ENCODE measurements at regions not wholly inside any gene's neighbourhood (a gene's known extent, or its start where the extent isn't known, plus 50 kb on each side); places are given as distances from the start of the nearest gene placed in this dataset.

DNA sequence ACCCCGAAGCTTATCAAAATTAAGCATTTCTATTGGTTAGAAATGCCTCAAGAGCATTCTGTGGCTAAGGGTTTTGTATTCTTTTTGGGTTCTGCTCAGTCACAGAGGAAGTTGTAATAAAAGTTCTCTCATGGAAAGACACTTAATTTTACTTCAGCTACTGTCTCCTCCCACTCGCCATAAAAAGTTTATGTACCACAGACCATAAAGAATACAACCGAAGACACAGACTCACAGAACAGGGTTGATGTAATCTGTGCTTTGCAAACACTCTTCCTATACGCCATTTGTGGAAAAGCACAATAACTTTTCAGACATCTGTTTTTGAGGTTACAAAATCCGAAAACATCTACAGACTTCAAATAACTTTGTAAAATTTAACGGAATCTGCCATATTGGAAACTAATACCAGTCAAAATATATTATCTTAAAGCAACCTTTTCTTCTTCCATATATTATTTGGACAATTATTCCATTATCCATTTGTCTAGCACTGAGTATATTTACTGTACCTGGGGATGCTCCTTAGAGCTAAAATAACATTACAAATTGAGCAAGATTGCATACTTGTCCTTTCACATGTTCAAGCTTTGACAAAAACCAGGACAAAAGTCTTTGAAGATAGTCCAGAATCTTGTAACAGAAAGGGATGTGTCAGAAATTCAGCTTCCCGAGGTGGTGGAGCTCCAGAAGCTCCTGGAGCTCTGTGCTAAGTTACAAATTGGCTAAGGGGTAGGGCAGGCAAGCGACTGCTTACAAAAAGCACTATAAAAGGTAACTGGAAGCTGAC lies 219.0 kb upstream of the MEOX2 start:
- no peak for DNase-seq

DNA sequence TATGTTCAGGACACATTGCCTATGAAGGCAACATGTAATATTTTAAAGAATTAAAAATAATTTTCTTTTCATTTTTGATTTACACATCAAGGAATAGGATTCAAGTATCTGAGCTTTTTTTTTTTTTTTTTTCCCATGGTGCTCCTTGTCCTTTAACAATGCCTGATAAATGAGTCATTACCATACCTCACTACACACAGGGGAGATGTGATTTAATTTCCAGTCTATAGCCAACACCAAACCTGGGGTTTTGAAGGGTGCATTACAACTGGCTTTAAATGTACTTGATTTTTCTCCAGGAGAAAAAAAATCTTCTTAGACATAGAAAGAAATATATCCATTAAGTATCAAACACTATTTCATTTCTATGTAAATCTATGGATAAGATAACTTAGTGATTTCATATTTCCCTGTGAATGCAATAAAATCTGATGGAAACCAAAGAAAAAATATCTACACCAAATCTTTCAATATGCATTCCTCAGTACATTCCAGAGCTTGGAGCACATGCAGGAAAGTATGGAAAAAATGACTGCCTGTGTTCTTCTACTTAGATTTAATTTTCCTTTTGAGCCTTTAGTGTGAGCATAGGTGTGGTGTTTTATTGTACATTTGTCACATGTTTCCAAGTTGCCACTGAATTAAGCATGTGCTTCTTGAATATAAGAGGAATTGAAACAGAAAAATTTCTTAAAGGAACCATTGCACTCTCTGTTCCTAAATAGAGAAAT lies 204.8 kb upstream of the MEOX2 start:
- no peak for DNase-seq

DNA sequence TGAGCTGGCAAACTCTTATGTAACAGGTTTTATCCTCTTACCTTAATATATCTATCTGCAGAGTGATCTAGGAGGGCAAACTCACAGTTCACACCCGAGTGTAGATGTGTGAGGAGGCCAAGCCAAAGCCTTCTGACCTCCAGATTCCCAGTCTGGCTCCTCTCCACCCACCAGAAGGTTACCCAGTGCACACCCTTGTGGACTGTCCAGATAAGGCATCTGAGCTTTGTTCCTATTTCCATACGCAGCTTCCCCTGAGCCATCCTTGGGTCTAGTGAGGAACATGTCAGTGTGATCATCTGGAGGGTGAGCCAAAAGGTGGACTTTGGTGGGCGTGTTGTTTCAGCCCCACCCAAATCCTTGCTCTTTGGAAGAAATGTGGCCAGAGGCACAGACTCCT lies 203.0 kb upstream of the MEOX2 start:
- no peak for DNase-seq

DNA sequence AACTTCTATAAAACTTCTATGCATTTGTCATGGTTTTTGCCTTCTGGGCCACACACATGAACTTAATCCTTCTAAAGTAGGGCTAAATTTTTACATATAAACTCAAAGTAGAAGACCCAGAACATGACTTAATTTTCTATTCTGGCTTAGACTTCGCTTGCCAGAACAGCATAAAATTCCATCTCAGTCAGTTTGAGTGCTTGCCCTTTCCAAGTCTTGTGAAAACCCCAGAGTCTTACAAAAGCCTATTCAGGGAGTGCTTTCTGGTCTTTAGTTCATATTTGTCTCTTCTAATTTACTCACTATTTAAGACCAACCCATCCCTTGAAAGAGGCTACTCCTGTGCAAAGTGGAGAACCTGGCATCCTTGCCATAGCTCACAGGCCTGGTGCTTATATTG lies 201.6 kb upstream of the MEOX2 start:
- DNase-seq: no peak

DNA sequence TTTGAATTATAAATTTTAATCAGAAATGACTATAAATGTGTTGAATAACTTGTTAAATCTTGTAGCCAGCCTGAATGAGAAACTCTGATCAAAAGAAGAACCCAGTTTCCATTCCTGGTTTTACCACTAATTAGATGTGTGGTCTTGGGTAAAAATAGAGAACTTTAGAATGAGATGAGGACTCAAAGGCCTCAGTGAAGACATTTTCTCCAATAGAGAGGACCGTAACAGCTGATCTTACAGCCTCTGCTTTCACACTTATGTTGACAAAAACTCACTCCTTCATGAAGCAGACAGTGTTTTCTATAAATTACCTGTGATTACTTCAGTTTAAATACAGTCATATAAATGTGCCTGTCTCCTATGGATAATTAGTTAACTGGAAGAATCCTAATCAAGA lies 200.1 kb upstream of the MEOX2 start:
- no peak for DNase-seq

DNA sequence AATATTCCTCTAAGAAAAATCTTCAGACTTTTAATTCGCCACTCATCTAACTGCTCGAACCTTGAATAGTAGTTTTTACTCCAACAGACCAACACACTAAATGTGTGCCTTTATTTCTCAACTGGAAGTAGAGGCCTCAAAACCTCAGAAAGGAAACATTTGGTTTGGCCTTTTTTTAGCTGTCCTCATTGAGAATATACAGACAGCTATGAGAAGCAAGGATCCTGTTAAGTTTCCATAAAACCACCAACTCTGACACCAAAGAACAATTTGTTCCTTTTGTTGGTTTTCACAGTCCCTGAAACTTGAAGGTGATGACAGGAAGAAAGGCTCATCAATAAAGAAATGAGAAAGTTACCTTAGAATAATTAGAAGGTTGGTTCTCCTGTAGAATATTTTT lies 199.2 kb upstream of the MEOX2 start:
- no peak for DNase-seq

DNA sequence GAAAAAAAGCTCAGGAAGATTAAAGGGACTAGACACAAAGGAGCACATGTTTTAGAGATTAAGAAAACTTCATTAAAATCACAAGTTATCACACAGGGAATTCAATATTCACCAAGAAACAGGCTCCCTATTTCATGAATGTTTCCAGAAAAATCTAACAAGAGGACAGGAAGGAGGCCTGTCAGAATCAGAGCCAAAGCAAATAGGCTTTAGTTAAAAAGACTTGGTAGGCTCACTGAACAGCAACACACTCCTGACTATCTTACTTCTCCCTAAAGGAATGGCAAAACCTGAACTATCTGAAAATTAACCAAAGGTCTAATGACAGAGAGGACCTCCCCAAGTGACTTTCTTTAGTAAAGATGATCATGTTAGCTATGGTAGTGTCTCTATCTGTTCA lies 188.3 kb upstream of the MEOX2 start:
- DNase-seq: no peak

DNA sequence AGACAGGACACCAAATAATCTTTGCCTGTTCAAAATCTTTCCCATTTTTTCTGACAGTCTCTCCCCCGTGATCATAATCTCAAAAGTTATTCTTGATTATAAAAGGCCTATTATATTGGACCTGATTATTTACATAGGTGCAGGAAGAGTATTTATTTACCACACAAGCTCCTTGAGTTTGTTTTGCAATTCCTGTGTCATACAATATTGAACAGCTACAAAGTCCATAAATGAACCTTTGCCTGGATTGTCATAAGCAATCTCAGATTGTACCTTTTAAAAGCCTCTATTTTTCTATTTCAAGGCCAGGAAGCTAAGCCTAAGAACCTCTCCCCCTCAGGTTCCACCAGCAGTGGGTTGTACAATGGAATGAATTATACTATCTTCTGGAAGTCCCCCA lies 183.9 kb upstream of the MEOX2 start:
- no peak for DNase-seq

DNA sequence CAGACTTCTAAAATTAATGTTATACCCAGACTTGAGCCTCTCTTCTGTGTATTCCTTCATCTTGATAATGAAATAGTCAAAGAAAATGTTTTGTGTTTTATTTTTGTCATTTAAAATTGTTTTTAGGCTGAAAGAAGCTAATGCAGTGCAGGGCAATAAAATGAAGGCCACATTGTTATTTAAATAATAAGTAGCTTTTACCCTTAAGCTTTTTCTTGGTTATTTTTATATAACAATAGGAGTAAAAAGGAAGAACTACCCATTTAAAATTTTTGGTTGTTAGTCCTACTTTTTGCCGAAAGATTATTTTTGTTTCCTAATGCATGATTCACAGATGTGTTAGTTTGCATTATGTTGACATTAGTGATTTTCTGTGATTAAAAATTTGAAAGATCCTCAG lies 181.0 kb upstream of the MEOX2 start:
- DNase-seq: no peak

DNA sequence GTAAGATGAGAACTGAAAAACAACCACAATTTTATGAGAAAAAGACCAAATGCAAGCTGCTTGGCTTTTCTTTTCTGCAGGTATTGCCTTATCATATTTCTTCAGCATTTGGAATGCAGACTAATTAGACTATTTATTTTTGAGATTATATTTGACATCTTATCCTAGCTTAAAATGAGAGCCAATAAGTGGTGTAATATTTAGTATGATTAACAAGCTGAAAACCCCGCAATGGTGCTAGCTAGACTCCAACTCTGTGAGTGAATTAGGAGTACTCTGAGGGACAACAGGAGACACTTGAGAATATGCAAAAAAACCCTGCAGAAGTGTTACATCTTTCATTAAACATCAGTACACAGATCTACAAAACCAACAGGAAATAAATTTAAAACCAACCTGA lies 180.3 kb upstream of the MEOX2 start:
- no peak for DNase-seq

DNA sequence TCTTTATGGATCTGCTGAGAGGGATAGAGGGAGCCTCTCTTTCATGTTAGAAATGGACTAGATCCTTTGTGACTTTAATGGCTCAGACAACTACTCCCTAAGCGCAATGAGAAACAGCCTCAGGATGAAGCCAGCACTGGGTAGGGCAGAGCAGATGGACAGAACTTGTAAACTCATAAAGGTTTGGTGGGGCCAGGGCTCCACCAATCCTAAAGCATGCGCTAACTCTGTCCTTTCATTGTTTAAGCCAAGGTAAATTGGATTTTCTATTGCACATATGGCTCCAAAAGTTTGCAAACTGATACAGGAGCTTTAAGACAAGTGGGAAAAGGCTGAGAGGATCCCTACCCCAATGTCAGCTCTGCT lies 178.1 kb upstream of the MEOX2 start:
- DNase-seq: no peak

DNA sequence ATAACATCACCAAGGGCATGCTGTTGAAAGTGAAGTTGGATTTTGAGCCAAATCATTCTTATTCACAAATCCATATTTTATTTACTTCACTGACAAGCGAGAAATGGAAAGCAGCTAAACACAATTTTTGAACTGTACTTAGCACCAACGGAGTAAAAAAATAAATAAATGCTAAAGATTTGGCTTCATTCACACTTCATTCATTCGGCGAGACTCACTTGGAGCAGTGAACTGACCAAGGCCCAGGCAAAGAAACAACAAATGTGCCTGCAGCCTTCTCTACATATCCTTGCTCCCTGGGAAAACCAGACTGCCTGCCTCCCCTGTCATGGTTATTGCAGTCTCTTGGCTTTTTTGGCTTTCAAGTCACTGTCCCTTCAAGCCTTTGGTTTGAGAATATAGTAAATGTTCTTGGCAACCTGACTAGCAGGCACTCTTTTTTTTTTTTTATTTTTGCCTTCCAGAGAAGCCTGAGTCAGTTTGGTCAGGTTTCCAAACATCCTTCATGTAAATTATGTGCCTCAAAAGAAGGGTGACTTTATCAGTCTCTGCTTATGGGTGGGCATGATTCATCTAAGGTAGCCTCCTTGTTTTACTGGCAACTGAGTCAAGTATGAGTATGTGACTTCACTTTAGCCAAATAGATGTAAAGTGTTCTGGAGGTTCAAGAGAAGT lies 177.6 kb upstream of the MEOX2 start:
- DNase-seq: no peak

DNA sequence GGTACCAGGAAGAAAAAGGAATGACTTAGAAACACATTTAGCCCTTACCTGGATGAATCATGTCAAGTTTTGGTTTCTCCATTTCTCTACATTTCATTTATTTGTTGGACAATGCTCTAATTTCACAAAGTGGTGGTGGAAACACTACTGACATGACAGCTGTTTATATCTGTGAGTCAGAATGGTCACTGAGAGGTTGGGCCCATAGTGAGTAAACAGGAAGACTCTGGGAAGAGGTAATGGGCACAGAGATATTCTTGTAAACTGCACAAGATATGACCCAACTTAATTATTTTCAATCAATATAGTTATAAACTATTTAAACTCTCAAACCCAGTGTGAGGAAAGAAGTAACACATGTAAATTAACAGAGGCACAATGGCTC lies 176.3 kb upstream of the MEOX2 start:
- DNase-seq: no peak

DNA sequence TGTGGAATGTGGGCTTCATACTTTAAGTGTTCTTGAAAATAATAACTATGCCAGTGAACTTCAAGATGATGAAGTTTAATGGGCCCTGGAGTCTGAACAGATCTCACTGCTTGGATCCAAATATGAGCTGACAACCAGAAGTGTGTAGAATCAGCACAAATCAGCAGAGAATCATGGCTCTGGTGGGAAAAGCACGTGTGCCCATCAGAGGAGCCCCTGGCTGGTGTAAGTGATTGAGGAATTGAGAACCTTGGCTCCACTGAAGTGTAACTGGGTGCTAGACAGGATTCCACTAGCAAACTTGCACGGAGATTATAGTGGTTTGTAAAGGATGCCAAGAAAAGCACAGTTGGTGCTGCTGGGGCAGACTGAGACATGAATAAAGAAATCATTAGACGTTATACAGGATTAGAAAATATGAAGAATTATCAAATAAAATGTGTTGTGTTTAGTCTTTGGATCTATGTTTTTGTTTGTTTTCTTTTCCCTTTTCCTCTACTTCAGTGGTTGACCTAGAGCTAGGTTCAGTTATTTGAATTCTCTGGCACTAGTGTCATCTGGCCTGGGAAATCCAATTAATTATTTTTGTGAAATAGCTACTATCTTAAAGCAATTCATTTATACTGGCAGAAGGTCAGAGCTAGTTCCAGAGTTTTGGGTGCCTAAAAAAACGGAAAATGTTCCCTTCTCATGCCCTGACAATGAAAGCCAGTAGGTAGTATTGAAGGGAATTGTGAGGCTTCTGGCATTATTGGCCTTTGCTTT lies 175.7 kb upstream of the MEOX2 start:
- no peak for DNase-seq

DNA sequence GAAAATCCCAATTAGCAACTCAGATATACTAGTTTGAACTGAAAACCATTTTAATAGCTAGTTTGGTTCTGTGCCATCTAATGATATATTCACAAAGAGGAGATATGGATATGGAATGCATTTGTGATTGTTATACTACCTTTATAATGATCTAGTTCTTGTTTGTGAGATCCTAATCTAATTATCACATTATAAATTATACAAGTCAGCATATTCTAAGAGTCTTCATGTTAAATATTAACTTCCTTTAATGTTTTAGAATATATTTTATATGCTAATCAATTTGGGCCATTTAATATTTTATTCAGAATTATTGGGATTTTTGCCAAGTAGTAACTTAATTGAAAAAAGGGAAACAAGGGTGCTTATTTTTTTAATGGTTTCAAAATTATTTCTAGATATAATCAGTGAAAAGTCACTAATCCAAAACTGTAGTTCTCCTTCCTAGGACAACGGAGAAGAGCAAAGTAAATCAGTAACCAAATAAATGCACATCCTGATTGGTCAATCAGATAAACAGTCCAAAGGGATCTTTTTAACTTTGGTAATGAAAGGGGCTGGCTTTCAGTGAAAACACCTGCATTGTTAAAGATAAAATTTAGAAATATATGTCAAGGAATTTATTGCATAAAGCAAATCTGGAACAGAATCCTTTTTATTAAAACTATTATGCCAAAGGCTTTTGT lies 173.9 kb upstream of the MEOX2 start:
- DNase-seq: no peak

DNA sequence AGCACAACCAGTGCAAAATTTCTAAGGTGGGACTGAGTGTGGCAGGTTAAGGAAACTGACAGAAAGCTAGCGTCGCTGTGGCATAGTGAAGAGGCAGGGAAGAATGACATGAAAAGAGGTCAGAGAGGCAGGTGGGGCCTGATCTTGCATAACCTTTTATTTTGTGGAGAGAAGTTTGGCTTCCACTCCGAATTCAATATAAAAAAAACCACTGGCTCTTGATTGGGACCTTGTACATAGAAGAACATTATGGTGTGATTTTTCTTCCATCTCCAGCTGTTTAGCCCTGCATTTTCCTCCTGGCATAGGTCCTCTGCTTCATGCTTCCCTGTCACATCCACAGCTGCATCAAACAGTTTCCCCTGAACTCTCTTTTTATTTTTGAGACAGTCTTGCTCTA lies 170.5 kb upstream of the MEOX2 start:
- DNase-seq: no peak

DNA sequence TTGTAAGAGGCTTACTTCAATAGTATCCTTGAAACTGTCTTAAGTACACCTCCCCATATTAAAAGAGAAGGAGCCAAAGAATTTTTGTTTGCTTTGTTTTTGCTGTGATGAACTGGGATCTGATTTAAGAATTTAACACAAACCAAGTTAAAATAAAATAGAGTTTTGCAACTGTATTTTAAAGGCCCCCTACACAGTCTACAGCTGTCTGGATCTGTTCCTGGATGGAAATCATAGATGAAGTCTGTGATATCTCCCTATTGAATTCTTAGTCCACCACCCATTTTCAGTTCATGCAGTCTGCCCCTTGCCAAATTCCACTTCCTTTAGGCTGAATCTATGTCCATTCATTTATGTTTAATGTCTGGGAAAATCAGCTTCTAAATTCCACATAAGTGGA lies 169.8 kb upstream of the MEOX2 start:
- DNase-seq: no peak

DNA sequence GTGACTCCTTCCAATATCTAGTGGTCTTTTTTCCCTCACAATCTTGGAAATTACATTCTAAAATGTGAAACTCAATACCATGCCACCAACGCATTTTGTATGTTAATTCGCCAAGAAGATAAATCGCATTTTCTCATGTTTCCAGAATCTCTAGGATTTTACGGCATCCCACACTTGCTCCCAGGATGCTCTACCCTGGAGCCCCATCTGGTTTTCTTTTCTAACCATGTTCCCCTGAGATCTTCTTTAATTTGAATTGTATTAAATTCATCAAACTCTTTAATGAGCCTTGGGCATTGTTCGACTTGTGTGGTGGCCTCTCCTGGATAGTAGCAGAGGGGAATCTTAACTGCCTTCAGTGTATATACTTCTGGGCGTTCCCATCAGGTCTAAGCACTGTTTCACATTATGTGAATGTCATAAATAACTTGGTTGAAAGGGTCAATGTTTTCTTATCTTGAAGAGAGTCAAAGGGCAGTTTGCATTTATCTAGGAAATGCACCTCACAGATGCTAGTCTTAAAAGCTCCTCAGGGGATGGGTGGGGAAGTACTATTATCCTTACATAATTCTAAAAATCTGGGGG lies 169.1 kb upstream of the MEOX2 start:
- no peak for DNase-seq

DNA sequence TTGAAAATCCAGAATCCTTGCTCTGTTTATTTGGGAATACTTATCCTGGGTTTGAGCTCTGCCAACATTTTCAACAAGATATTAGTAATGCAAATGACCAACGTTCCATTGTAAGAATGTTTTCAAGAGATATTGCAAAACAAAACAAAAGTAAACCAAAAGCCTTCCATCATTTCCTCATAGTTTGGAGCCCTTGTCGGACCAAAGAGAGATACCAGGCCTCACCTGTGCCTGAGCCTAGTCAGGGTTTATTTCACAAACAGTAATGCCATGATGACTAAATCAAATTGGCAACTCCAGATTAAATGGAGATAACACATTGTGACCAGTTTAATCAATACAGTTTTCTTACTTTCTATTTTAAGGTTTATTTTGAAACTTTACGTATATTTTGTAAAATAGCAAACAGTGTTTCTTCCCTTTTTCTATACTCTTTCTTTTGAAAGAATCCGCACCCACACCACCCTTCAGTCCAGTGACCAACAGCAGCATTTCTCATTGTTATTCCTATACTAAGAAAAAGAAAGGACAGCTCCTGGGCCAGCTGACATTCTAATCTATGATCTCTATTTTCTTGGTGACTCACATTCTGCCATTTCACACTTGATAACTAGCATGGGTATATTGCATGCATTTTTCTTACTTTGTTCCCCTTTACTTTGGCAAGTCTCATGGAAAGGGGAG lies 168.5 kb upstream of the MEOX2 start:
- DNase-seq: no peak

DNA sequence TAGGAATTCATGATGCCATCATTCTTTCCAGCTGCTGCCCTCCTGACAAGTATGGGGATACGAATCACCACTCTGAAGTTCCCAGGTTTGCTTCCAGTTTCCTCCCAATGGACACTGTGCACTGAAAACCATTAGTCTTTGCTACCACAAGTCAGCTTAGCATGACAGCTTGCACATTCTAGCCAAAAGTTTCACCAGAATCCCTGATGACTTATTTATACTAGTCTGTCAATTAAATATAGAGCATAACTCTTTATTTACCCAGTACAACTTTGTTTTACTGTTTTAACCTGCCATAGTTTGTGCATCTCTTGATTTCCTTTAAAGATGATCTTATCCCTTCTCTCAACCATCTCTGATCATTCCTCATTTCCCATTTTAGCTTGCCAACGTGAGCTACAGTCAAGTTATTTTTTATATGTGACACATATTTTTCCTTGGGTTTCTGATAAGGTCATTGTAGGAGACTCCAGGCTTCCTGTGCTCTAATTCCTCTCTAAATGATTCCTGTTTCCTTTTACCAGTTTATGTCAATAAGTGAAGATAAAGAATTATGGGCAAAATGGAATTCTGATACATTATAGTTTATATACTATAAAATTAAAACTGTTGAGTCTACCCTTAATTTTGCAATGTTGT lies 167.5 kb upstream of the MEOX2 start:
- no peak for DNase-seq

DNA sequence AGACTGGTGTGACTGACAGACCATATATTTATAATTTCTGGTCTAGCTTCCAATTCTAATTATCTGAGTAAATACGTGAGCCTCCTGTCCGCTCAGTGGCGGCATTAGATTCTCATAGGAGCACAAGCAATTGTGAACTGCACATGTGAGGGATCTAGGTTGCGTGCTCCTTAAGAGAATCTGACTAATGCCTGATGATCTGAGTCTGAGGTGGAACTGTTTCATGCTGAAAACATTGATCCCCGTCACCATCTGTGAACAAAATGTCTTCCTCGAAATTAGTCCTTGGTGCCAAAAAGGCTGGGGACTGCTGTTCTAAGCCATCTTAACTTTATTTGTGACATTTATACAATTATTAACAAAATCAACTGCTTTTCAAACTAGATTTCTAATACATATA lies 164.7 kb upstream of the MEOX2 start:
- DNase-seq: no peak
